ENCODE measurements at regions not wholly inside any gene's neighbourhood (a gene's known extent, or its start where the extent isn't known, plus 50 kb on each side); places are given as distances from the start of the nearest gene placed in this dataset.
A peak's percentile ranks its signal among the peaks of the same experiment; 100 is the strongest.

- Histone ChIP-seq H3K36me3 (ENCODE audit: control insufficient read depth in 2 of 2, insufficient read depth in 1 of 2, low read length in 2 of 2) (no peaks in the 10 kb centered on the region), H3K4me1 (ENCODE audit: control insufficient read depth, insufficient read depth, low read length) (no peaks in the 10 kb centered on the region), H3K27ac (ENCODE audit: extremely low read depth, low read depth, low read length) (no peak overlapping the region), H3K4me3 (ENCODE audit: low read depth, low read length) (no peak overlapping the region), H3K9me3 (ENCODE audit: control insufficient read depth, insufficient read depth, low read depth, low read length) (no peaks in the 10 kb centered on the region)
- no peak for TF ChIP-seq KLF9 (tag by site-specific recombination; IDR thresholded peaks at IDR 0.05; ENCODE audit: low read depth)
- TF ChIP-seq ZNF433 (tag by site-specific recombination; IDR thresholded peaks at IDR 0.05; ENCODE audit: low read depth) = no peak
- TF ChIP-seq HOXA7 (CRISPR knock-in tag; IDR thresholded peaks at IDR 0.05; ENCODE audit: borderline replicate concordance) = no peak
- TF ChIP-seq ZBTB6 (tag by site-specific recombination; IDR thresholded peaks at IDR 0.05) = no peak
- POLR2A ChIA-PET = no interaction called here
- CTCF ChIA-PET = interaction anchor here (0.8 to 5.7 kb wide), 6 partner anchors 17 to 331 kb away, joined by 3 to 136 read pairs (median 10); no protein-coding TSS in a partner anchor
These were observed 51.6 kb upstream of the SRGAP3 start for GRCh38 chr3:9301091-9301490.

- no peaks in the 10 kb centered on the region for H3K4me1 ChIP-seq (ENCODE audit: control insufficient read depth, insufficient read depth, low read length)
- POLR2A ChIA-PET = interaction anchor here (1.2 kb wide), 1 partner anchor 330 kb away, joined by 5 read pairs; no protein-coding TSS in a partner anchor
- TF ChIP-seq ZNF391 (tag by site-specific recombination; IDR thresholded peaks at IDR 0.05; ENCODE audit: borderline replicate concordance, low read depth) = no peak
- TF ChIP-seq ZNF658 (tag by site-specific recombination; IDR thresholded peaks at IDR 0.05) = no peak
- TF ChIP-seq ZSCAN4 (tag by site-specific recombination; IDR thresholded peaks at IDR 0.05) = no peak
- TF ChIP-seq ZNF362 (tag by site-specific recombination; IDR thresholded peaks at IDR 0.05) = no peak
- TF ChIP-seq SCRT2 (tag by site-specific recombination; IDR thresholded peaks at IDR 0.05) = no peak
- CTCF ChIA-PET = interaction anchor here (0.6 to 5.7 kb wide), 50 partner anchors 9 to 1313 kb away, joined by 3 to 136 read pairs (median 4); partner anchors contain the start of genes OXTR and THUMPD3
- no peaks in the 10 kb centered on the region for H3K36me3 ChIP-seq (ENCODE audit: control insufficient read depth in 2 of 2, insufficient read depth in 1 of 2, low read length in 2 of 2)
- no peak overlapping the region for H3K27ac ChIP-seq (ENCODE audit: extremely low read depth, low read depth, low read length)
- H3K9me3 ChIP-seq (ENCODE audit: control insufficient read depth, insufficient read depth, low read depth, low read length) = no peaks in the 10 kb centered on the region
- no peak overlapping the region for H3K4me3 ChIP-seq (ENCODE audit: low read depth, low read length)
These were observed 52.4 kb upstream of the SRGAP3 start for GRCh38 chr3:9301798-9302197.

- ChIA-PET POLR2A (interaction anchor here (0.7 to 1.2 kb wide), 2 partner anchors 315 to 330 kb away, joined by 3 to 5 read pairs; no protein-coding TSS in a partner anchor), CTCF (interaction anchor here (0.6 to 5.7 kb wide), 56 partner anchors 10 to 1312 kb away, joined by 3 to 136 read pairs (median 4); partner anchors contain the start of genes OXTR and THUMPD3)
- peak overlapping the region; percentile 18 for H3K4me3 ChIP-seq (ENCODE audit: low read depth, low read length)
- H3K36me3 ChIP-seq (ENCODE audit: control insufficient read depth in 2 of 2, insufficient read depth in 1 of 2, low read length in 2 of 2) = no peaks in the 10 kb centered on the region
- no peaks in the 10 kb centered on the region for H3K9me3 ChIP-seq (ENCODE audit: control insufficient read depth, insufficient read depth, low read depth, low read length)
- no peak overlapping the region for H3K27ac ChIP-seq (ENCODE audit: extremely low read depth, low read depth, low read length)
- H3K4me1 ChIP-seq (ENCODE audit: control insufficient read depth, insufficient read depth, low read length) = no peaks in the 10 kb centered on the region
- no peak for TF ChIP-seq ZNF76 (tag by site-specific recombination; IDR thresholded peaks at IDR 0.05; ENCODE audit: borderline replicate concordance, low read depth)
- no peak for TF ChIP-seq ZNF138 (tag by site-specific recombination; IDR thresholded peaks at IDR 0.05; ENCODE audit: borderline replicate concordance)
- no peak for TF ChIP-seq ZNF585B (tag by site-specific recombination; IDR thresholded peaks at IDR 0.05)
- TF ChIP-seq ZNF2 (tag by site-specific recombination; IDR thresholded peaks at IDR 0.05) = 0 out of 2 replicates have a peak, but pooled peaks have one; percentile 46
- no peak for TF ChIP-seq ZFP41 (tag by site-specific recombination; IDR thresholded peaks at IDR 0.05; ENCODE audit: borderline replicate concordance)
- TF ChIP-seq ZNF600 (tag by site-specific recombination; IDR thresholded peaks at IDR 0.05) = no peak
- TF ChIP-seq ZSCAN16 (tag by site-specific recombination; IDR thresholded peaks at IDR 0.05) = peak; percentile 70; the same call in 1 of the 2 replicates
- TF ChIP-seq GLIS1 (tag by site-specific recombination; IDR thresholded peaks at IDR 0.05) = peak; percentile 34; the same call in 1 of the 2 replicates
- 0 out of 2 replicates have a peak, but pooled peaks have one; percentile 17 for TF ChIP-seq EGR2 (tag by site-specific recombination; IDR thresholded peaks at IDR 0.05; ENCODE audit: low read depth)
- peak; percentile 32; the same call in 1 of the 2 replicates for TF ChIP-seq KLF9 (tag by site-specific recombination; IDR thresholded peaks at IDR 0.05; ENCODE audit: low read depth)
- 0 out of 2 replicates have a peak, but pooled peaks have one; percentile 10 for TF ChIP-seq PRDM10 (tag by site-specific recombination; IDR thresholded peaks at IDR 0.05)
- no peak for TF ChIP-seq KLF7 (tag by site-specific recombination; IDR thresholded peaks at IDR 0.05; ENCODE audit: borderline replicate concordance)
These were observed 53.2 kb upstream of the SRGAP3 start for GRCh38 chr3:9302425-9303181.

Data from HEK293 (cell line).